HUES64 (cell line): ENCODE measurements at regions not wholly inside any gene's neighbourhood (a gene's known extent, or its start where the extent isn't known, plus 50 kb on each side); places are given as distances from the start of the nearest gene placed in this dataset.

ENCODE experiments used
- H3K27ac ChIP-seq: 2 replicates; pipeline ENCODE4 v1.7.0; 2013; ENCODE audit warnings: low read depth, low read length, inconsistent platforms
- H3K27me3 ChIP-seq: 2 replicates; pipeline ENCODE4 v1.6.1; 2013; ENCODE audit warnings: mild to moderate bottlenecking, low read length; ENCODE audit not compliant: insufficient read depth
- H3K36me3 ChIP-seq: 2 replicates; pipeline ENCODE4 v1.6.1; 2013; ENCODE audit warnings: mild to moderate bottlenecking, low read length; ENCODE audit not compliant: insufficient read depth
- H3K4me1 ChIP-seq: 2 replicates; pipeline ENCODE4 v1.6.1; 2013; ENCODE audit warnings: mild to moderate bottlenecking, low read length, moderate library complexity; ENCODE audit not compliant: insufficient read depth
- H3K4me3 ChIP-seq: 2 replicates; pipeline ENCODE4 v1.5.1; 2013; ENCODE audit warnings: mild to moderate bottlenecking, low read length, moderate library complexity
- H3K9ac ChIP-seq: 2 replicates; pipeline ENCODE4 v1.6.1; 2013; ENCODE audit warnings: mild to moderate bottlenecking, low read depth, low read length
- H3K9me3 ChIP-seq: 2 replicates; pipeline ENCODE4 v1.6.1; 2013; ENCODE audit warnings: low read depth, low read length; ENCODE audit not compliant: insufficient read depth
- WGBS: fragments of 150-250, 120-280 bp; methylation state at CpG from one replicate; pipeline ENCODE4 v1.1.7; 2013; ENCODE audit warnings: missing lambda C conversion rate; 5-methylcytosine and 5-hydroxymethylcytosine counted together

DNA sequence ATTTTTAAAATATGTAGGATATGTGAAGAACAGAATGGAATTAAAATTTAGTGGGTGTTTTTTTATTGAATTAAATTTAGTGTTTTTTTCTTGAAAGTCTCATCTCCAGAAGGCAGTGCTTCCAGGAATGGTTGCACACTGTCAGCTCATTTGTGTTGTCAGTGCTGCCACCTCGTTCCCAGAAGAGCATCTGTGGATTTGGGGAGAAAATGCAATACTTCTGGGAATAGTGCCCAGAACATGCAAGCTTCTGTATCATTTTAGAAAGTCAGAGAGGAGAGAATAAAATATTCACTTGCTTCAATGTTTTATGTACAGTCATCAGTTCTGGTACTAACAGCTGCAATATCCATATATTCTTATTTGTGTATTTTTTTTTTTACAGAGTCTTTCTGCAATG lies 608.8 kb downstream of the PCDH7 start:
- Histone ChIP-seq H3K4me3 (no peak overlapping the region), H3K9ac (no peak overlapping the region), H3K9me3 (no peaks in the 10 kb centered on the region), H3K27ac (no peak overlapping the region), H3K4me1 (no peaks in the 10 kb centered on the region), H3K36me3 (no peaks in the 10 kb centered on the region), H3K27me3 (no peaks in the 10 kb centered on the region)
- WGBS = 79% methylated on average over 1 of the region's 1 CpG

DNA sequence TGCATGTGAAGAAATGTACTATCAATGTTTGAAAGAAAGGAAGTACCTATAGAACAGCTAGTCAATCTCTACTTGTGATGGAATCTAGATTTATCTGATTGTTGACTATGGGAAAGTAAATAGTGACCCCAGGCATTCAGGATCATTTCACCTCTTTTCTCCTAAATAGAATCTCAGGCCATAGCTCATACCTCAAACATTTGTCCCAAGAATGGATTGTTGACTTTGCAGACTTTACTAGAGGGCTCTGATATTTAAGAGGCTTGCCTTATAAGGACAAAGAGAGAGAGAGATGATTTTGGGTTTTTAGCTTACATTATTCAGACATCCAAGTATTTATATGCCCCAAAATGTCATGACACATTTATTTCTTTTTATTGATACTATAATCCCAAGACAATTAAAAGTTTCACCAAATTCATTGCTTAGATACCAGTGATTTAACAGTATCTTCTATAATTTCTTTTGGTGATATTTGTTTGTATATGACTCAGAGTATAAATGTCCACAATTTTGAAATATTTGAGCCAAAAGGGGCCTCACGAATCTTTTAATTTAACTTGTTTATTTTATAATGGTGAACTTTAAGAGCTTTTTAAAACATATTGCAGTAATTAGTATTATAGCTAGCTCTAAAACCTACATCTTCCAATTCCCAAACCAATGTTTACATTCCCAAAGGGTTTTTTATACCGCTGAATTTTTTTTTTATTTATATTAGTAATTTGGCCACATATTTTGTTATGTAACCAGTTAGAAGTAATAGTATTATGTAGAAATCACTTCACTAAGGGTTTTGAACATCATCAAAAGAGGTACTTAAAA lies 614.1 kb downstream of the PCDH7 start:
- no peaks in the 10 kb centered on the region for H3K36me3 ChIP-seq
- no peaks in the 10 kb centered on the region for H3K4me1 ChIP-seq
- no peaks in the 10 kb centered on the region for H3K27me3 ChIP-seq
- no peak overlapping the region for H3K9ac ChIP-seq
- H3K27ac ChIP-seq = no peak overlapping the region
- H3K9me3 ChIP-seq = no peaks in the 10 kb centered on the region
- WGBS = no CpG with 5 or more reads among the region's 2 CpGs
- no peak overlapping the region for H3K4me3 ChIP-seq

DNA sequence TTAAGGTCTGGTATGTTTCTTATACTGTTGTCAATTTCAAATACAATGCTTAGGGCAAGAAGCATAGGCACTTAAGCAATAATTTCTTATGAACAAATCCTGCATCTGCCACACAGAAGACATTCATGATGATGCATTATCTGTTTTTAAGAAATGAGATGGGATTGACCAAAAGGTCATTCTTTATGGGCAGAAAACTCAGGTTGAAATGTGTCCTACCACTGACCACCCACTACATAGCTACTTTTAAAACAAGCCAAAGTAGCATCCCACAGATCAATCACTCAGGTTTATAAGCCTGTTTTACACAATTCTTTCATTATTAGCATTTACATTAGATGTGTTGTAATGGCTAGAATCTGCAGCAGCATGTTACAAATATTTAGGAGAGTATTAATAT lies 617.8 kb downstream of the PCDH7 start:
- Histone ChIP-seq H3K27ac (no peak overlapping the region), H3K27me3 (no peaks in the 10 kb centered on the region), H3K4me1 (no peaks in the 10 kb centered on the region), H3K9ac (no peak overlapping the region), H3K36me3 (no peaks in the 10 kb centered on the region), H3K4me3 (no peak overlapping the region), H3K9me3 (peaks cover 8% of the 10 kb centered on the region; the same call in 1 of the 2 replicates)

DNA sequence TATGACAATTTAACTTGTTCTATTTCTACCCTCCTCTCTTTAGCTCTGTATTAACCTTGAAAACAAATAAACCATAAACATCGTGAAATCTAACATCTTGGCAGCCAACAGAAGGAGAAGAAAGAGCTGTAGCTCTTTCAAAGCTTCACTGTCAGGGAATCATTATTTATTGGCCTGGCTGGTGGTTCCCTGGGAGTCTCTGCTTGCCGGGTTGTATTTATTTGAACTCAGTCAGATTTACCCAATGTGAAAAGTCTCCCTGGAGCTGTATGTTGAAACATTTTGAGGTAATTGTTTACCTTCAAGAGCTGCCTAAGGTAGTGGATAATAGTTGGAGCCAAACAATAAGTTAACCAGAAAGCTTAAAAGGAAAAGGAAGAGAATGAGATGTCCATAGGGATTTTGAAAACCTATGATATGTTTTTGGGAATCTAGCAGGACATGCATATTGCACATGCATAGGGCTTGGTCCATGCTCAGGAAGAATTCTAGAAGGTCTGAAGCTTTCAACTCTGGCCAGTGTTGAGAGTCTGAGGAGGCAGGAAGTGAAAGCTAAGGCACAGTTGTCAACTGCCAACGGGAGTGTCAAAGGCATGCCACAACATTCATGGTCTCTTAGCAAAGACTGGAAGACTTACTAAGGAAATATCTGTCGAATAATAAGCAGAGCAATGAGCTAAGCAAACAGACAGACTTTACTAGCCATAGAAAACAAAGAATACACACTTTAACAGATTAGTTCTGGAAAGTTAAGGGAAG lies 621.6 kb downstream of the PCDH7 start:
- no peak overlapping the region for H3K27ac ChIP-seq
- H3K4me1 ChIP-seq = no peaks in the 10 kb centered on the region
- H3K27me3 ChIP-seq = no peaks in the 10 kb centered on the region
- peaks cover 19% of the 10 kb centered on the region; the same call in 1 of the 2 replicates for H3K9me3 ChIP-seq
- no peak overlapping the region for H3K9ac ChIP-seq
- no peaks in the 10 kb centered on the region for H3K36me3 ChIP-seq
- 94% methylated on average over 4 of the region's 4 CpGs for WGBS
- no peak overlapping the region for H3K4me3 ChIP-seq

DNA sequence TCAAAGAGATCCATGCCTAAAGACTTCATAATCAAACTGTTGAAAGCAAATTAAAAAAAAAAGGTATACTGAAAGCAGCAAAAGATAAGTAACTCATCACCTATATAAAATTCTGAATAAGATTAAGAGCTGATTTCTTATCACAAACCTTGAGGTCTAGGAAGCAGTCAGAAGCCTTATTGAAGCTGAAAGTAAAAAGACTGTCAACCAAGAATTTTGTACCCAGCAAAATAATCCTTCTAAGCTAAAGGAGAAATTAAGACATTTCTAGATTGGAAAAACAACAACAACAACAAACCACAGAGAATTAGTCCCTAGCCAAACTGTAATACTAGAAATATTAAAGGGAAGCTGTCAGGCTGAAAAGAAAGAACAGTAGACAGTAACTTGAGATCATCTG lies 622.9 kb downstream of the PCDH7 start:
- H3K9ac ChIP-seq = no peak overlapping the region
- H3K4me1 ChIP-seq = no peaks in the 10 kb centered on the region
- no peaks in the 10 kb centered on the region for H3K36me3 ChIP-seq
- H3K4me3 ChIP-seq = no peak overlapping the region
- peaks cover 19% of the 10 kb centered on the region; the same call in 1 of the 2 replicates for H3K9me3 ChIP-seq
- H3K27me3 ChIP-seq = no peaks in the 10 kb centered on the region
- no peak overlapping the region for H3K27ac ChIP-seq

GRCh38 chr4:31349907-31350306 lies 629.7 kb downstream of the PCDH7 start:
- Histone ChIP-seq H3K4me3 (no peak overlapping the region), H3K4me1 (no peaks in the 10 kb centered on the region), H3K27me3 (no peaks in the 10 kb centered on the region), H3K36me3 (no peaks in the 10 kb centered on the region), H3K9me3 (no peaks in the 10 kb centered on the region), H3K9ac (no peak overlapping the region), H3K27ac (no peak overlapping the region)
- 59% methylated on average over 1 of the region's 1 CpG for WGBS

- Histone ChIP-seq H3K9ac (no peak overlapping the region), H3K27ac (no peak overlapping the region), H3K27me3 (no peaks in the 10 kb centered on the region), H3K4me1 (no peaks in the 10 kb centered on the region), H3K9me3 (no peaks in the 10 kb centered on the region), H3K36me3 (no peaks in the 10 kb centered on the region), H3K4me3 (no peak overlapping the region)
- 67% methylated on average over 2 of the region's 3 CpGs for WGBS
These were observed 631.5 kb downstream of the PCDH7 start for GRCh38 chr4:31351695-31352094.

GRCh38 chr4:31356839-31357238 lies 636.7 kb downstream of the PCDH7 start:
- WGBS = 100% methylated on average over 1 of the region's 1 CpG
- no peaks in the 10 kb centered on the region for H3K36me3 ChIP-seq

GRCh38 chr4:31360786-31361185 lies 640.6 kb downstream of the PCDH7 start:
- 100% methylated on average over 1 of the region's 1 CpG for WGBS
- Histone ChIP-seq H3K9ac (no peak overlapping the region), H3K36me3 (no peaks in the 10 kb centered on the region), H3K4me3 (no peak overlapping the region), H3K27me3 (no peaks in the 10 kb centered on the region), H3K9me3 (no peaks in the 10 kb centered on the region), H3K27ac (no peak overlapping the region), H3K4me1 (no peaks in the 10 kb centered on the region)

More at GRCh38 chr4:31356839-31357238, 636.7 kb downstream of the PCDH7 start:
- no peak overlapping the region for H3K9ac ChIP-seq
- no peak overlapping the region for H3K27ac ChIP-seq
- H3K27me3 ChIP-seq = no peaks in the 10 kb centered on the region
- no peak overlapping the region for H3K4me3 ChIP-seq
- H3K9me3 ChIP-seq = no peaks in the 10 kb centered on the region
- H3K4me1 ChIP-seq = no peaks in the 10 kb centered on the region

GRCh38 chr4:31362756-31363155 lies 642.6 kb downstream of the PCDH7 start:
- 94% methylated on average over 4 of the region's 4 CpGs for WGBS
- Histone ChIP-seq H3K4me1 (no peaks in the 10 kb centered on the region), H3K9ac (no peak overlapping the region), H3K9me3 (no peaks in the 10 kb centered on the region), H3K4me3 (no peak overlapping the region), H3K27ac (no peak overlapping the region), H3K27me3 (no peaks in the 10 kb centered on the region), H3K36me3 (no peaks in the 10 kb centered on the region)

DNA sequence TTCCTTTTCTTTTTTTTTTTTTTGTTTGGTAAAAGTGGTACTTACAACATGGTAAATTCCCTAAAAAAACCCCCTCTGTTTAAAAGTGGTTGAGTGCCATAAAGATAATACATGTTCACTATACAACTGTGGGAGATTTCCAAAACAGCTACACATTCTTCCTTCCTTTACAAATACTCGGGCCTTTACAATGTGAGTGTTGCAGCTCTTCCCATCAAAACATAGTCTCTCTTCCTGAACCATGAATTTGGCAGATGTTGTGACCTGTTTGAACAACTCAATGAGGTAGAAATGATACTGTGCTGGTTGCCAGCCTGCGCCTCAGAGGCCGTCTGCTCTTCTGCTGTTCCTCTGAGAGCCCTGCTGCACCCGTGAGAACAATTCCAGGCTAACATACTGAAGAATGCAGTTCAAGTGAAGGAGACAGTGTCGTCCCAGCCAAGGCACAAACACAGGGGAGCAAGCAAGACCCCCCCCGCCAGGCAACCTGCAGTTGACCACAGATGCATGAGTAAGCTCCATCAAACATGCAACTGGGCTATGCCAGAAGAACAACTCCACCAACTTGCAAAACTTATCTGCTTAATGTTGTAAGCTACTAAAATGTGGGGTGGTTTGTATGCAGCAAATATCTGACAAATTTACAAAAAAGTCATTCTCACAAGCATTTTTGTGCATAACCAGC lies 645.0 kb downstream of the PCDH7 start:
- no peak overlapping the region for H3K4me3 ChIP-seq
- no peaks in the 10 kb centered on the region for H3K36me3 ChIP-seq
- H3K27me3 ChIP-seq = no peaks in the 10 kb centered on the region
- no peak overlapping the region for H3K9ac ChIP-seq
- WGBS = 76% methylated on average over 6 of the region's 6 CpGs
- H3K9me3 ChIP-seq = no peaks in the 10 kb centered on the region
- no peak overlapping the region for H3K27ac ChIP-seq
- H3K4me1 ChIP-seq = no peaks in the 10 kb centered on the region
